Gastroesophageal sphincter (tissue), 4 donors: ENCODE measurements at regions not wholly inside any gene's neighbourhood (a gene's known extent, or its start where the extent isn't known, plus 50 kb on each side); places are given as distances from the start of the nearest gene placed in this dataset.

ENCODE experiments used
- ATAC-seq: fragments of 150-250 bp; one replicate; pipeline ENCODE4 v1.9.1; 2016; ENCODE audit warnings: mild to moderate bottlenecking, moderate library complexity
- H3K27ac ChIP-seq, 4 donors: fragments of 200-600 bp; sonication (generic) in 3 of 4; 1 replicate in 3 of 4; 2 replicates in 1 of 4; pipeline ENCODE4 v1.5.1; 2016 to 2019
- H3K27me3 ChIP-seq: fragments of 200-600 bp; sonication (generic); one replicate; pipeline ENCODE4 v1.5.1; 2019
- H3K36me3 ChIP-seq, 2 donors: fragments of 200-600 bp; sonication (generic); one replicate each; pipeline ENCODE4 v1.5.1; 2019; ENCODE audit warnings: control low read depth in 1 of 2
- H3K4me1 ChIP-seq, 3 donors: fragments of 200-600 bp; sonication (generic); 1 replicate in 2 of 3; 2 replicates in 1 of 3; pipeline ENCODE4 v1.5.1; 2016 to 2019; ENCODE audit warnings: control low read depth in 2 of 3
- H3K4me3 ChIP-seq, 2 donors: fragments of 200-600 bp; sonication (generic); one replicate each; pipeline ENCODE4 v1.5.1; 2019; ENCODE audit warnings: mild to moderate bottlenecking in 1 of 2, moderate library complexity in 1 of 2
- H3K9me3 ChIP-seq, 3 donors: fragments of 200-600 bp; sonication (generic); one replicate each; pipeline ENCODE4 v1.5.1; 2017 to 2019; ENCODE audit warnings: control low read depth in 2 of 3
- EP300 ChIP-seq: sonication (generic); formaldehyde crosslinking; IDR thresholded peaks from one replicate; pipeline ENCODE4 v1.6.1; 2017; ENCODE audit warnings: antibody characterized with exemption, mild to moderate bottlenecking
- POLR2A ChIP-seq, 2 donors: fragments of 450-650 bp; IDR thresholded peaks; one replicate each; pipeline ENCODE4 v1.6.1; 2017; ENCODE audit warnings: antibody characterized with exemption in 2 of 2, mild to moderate bottlenecking in 2 of 2, moderate library complexity in 1 of 2
- POLR2AphosphoS5 ChIP-seq: sonication (generic); formaldehyde crosslinking; IDR thresholded peaks from one replicate; pipeline ENCODE4 v1.6.1; 2017; ENCODE audit warnings: antibody characterized with exemption
- WGBS, 2 donors: methylation state at CpG; one replicate each; pipeline ENCODE4 v1.1.5; 2018; ENCODE audit warnings: low coverage in 1 of 2; 5-methylcytosine and 5-hydroxymethylcytosine counted together
- TF ChIP-seq, protein P1 (sequence below), 4 experiments: fragments of 200-600 bp in 2 of 4; fragments of 450-650 bp in 2 of 4; sonication (generic) in 1 of 4; IDR thresholded peaks; one replicate each; pipeline ENCODE4 v1.5.1; 2017 to 2019; ENCODE audit warnings: antibody characterized with exemption in 4 of 4, mild to moderate bottlenecking in 2 of 4, moderate library complexity in 2 of 4

DNA sequence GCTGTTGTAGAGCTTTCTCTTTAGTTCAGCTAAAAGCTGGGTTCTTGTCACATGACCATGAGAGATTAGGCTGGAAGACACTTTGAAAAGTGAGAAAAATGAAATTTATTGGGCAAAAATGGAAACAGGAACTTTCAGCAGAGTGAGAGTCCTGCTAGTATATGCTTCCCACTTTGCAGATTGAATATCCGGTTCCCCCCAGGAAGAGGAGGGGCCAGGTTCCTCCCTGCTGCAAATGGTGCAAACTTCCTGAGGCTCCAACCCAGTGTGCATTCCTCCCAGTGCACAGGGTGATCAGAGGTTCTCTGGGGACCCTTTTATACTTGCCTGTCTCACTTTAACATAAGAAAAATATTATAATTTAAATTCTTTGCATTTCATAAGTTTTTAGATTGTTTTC is 119.9 kb upstream of the SPIN4 start:
- no peak for ATAC-seq

DNA sequence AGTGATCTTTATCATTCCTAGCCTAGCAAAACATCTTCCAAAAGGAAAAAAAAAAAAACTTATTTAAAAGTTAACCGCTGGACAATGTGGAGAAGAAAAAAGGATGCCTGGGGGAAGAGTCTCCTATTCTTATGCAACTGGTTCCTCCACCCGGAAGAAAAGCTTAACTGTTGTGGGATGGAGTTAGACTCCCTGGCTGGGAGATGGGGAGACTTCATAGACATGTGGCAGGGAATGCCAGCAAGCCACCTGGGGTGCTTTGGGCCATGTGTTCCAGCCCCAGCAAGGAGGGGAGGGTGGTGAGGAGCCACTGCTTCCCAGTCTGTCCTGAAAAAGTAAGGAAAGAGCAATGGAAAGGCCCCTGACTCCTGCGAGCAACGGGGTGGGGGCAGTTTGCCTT is 119.4 kb upstream of the SPIN4 start:
- Histone ChIP-seq H3K36me3 (no peaks in the 10 kb centered on the region), H3K4me3 (no peak overlapping the region), H3K27me3 (no peaks in the 10 kb centered on the region), H3K9me3 (no peaks in the 10 kb centered on the region), H3K4me1 (no peaks in the 10 kb centered on the region), H3K27ac (no peak overlapping the region)
- WGBS, 2 donors: 66 to 75% methylated on average over 2 of the region's 4 CpGs
- TF ChIP-seq POLR2AphosphoS5 (no peak), POLR2A (IDR thresholded peaks at IDR 0.05) (no peak), EP300 (no peak)
- TF ChIP-seq, protein P1, sequence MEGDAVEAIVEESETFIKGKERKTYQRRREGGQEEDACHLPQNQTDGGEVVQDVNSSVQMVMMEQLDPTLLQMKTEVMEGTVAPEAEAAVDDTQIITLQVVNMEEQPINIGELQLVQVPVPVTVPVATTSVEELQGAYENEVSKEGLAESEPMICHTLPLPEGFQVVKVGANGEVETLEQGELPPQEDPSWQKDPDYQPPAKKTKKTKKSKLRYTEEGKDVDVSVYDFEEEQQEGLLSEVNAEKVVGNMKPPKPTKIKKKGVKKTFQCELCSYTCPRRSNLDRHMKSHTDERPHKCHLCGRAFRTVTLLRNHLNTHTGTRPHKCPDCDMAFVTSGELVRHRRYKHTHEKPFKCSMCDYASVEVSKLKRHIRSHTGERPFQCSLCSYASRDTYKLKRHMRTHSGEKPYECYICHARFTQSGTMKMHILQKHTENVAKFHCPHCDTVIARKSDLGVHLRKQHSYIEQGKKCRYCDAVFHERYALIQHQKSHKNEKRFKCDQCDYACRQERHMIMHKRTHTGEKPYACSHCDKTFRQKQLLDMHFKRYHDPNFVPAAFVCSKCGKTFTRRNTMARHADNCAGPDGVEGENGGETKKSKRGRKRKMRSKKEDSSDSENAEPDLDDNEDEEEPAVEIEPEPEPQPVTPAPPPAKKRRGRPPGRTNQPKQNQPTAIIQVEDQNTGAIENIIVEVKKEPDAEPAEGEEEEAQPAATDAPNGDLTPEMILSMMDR (IDR thresholded peaks at IDR 0.05): no peak
- no peak for ATAC-seq

More for the DNA sequence above, 119.9 kb upstream of the SPIN4 start:
- TF ChIP-seq POLR2A (IDR thresholded peaks at IDR 0.05) (no peak), POLR2AphosphoS5 (no peak), EP300 (no peak)
- TF ChIP-seq, protein P1 (IDR thresholded peaks at IDR 0.05): no peak
- no peaks in the 10 kb centered on the region for H3K36me3 ChIP-seq
- no peaks in the 10 kb centered on the region for H3K4me1 ChIP-seq
- no peaks in the 10 kb centered on the region for H3K9me3 ChIP-seq
- no peak overlapping the region for H3K4me3 ChIP-seq
- H3K27ac ChIP-seq: no peak overlapping the region
- WGBS, 2 donors: 71% methylated on average over 1 of the region's 1 CpG; no CpG with 5 or more reads in 1 of the 2 donors
- no peaks in the 10 kb centered on the region for H3K27me3 ChIP-seq

DNA sequence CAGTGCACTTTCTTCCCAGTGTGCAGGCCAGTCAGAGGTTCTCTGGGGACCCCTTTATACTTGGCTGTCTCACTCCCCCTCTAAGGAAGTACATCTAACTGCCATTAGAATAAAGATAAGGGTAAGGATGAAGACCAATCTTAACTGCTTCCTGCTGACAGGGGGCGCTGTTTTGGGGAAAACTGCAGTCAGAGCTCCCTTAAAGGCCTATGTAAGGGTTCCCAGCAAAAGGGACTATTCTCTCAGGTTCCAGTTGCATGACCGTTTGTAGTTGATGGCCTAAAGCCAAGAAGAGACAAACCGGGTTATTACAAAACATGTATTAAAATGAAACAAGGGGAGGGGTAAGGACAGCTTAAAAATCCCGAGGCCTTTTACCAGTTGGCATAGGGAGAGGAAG is 115.6 kb upstream of the SPIN4 start:
- WGBS, 2 donors: 40 to 52% methylated on average over 1 to 3 of the region's 4 CpGs
- no peaks in the 10 kb centered on the region for H3K27me3 ChIP-seq
- ATAC-seq: no peak
- no peak overlapping the region for H3K27ac ChIP-seq
- no peaks in the 10 kb centered on the region for H3K4me1 ChIP-seq
- H3K9me3 ChIP-seq: no peaks in the 10 kb centered on the region
- H3K4me3 ChIP-seq: no peak overlapping the region
- TF ChIP-seq, protein P1 (IDR thresholded peaks at IDR 0.05): no peak
- no peak for TF ChIP-seq EP300
- TF ChIP-seq POLR2A (IDR thresholded peaks at IDR 0.05): no peak
- no peak for TF ChIP-seq POLR2AphosphoS5
- H3K36me3 ChIP-seq: no peaks in the 10 kb centered on the region

DNA sequence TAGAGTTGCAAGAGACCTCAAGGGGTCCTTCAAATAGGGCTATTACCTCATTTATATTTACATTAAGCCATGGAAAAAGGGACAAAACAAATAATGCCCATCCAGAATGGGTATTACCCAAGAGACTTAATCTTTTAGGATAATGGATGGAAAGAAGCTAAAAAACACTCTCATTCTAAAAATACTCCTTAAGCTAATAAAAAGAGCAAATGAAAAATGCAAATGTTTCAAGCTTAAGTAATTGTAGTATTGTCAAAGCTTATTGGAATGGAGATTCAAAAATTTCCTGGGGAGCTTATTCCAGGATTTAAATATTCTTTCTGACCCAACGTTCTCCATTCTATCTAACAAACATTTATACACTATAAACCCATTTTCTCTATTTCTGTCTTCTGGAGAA is 107.8 kb upstream of the SPIN4 start:
- Histone ChIP-seq H3K36me3 (no peaks in the 10 kb centered on the region), H3K4me3 (no peak overlapping the region), H3K27ac (no peak overlapping the region), H3K27me3 (no peaks in the 10 kb centered on the region), H3K4me1 (no peaks in the 10 kb centered on the region), H3K9me3 (no peaks in the 10 kb centered on the region)
- 25 to 55% methylated on average over 1 of the region's 1 CpG for WGBS, 2 donors
- ATAC-seq: no peak
- TF ChIP-seq POLR2AphosphoS5 (no peak), EP300 (no peak), POLR2A (IDR thresholded peaks at IDR 0.05) (no peak)
- TF ChIP-seq, protein P1 (IDR thresholded peaks at IDR 0.05): no peak

DNA sequence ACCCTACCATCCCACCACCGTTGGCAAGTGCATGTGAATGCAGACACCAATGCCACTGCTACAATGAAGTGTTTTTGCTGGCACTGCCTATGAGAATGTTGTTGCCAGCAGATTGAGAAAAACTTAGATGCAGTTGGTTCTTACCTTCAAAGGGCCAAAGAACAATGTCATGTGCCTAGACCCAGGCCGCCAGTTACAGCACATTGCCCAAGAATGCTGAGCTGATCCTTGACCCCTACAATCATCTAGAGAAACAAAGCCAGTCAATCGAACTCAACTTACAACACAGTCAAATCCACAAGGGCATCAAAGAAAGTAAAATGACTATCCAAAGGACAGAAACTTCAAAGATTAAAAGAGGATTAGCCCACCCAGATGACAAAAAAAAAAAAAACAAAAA is 102.4 kb upstream of the SPIN4 start:
- peaks cover 0 to 13% of the 10 kb centered on the region in 2 donors for H3K36me3 ChIP-seq

More for the DNA sequence above, 102.4 kb upstream of the SPIN4 start:
- Histone ChIP-seq H3K4me1 (no peaks in the 10 kb centered on the region), H3K9me3 (no peaks in the 10 kb centered on the region), H3K27ac (no peak overlapping the region), H3K4me3 (no peak overlapping the region), H3K27me3 (no peaks in the 10 kb centered on the region)
- ATAC-seq: no peak
- WGBS, 2 donors: 63% methylated on average over 2 of the region's 3 CpGs; no CpG with 5 or more reads in 1 of the 2 donors
- TF ChIP-seq POLR2AphosphoS5 (no peak), POLR2A (IDR thresholded peaks at IDR 0.05) (no peak), EP300 (no peak)
- TF ChIP-seq, protein P1 (IDR thresholded peaks at IDR 0.05): no peak
